HuH-7 (cell line): ENCODE measurements at regions not wholly inside any gene's neighbourhood (a gene's known extent, or its start where the extent isn't known, plus 50 kb on each side); places are given as distances from the start of the nearest gene placed in this dataset.
"Not testable (repeated sequence)": the region's sequence is repeated elsewhere in the genome, so short reads cannot be mapped to it uniquely, and the experiment has no call there.

Source experiments
- DNase-seq: peaks from one replicate; pipeline ENCODE4 v3.0.0; 2011; ENCODE audit warnings: low spot score

- no peak for DNase-seq
Observed at GRCh38 chr4:169934794-169935429, 91.3 kb downstream of the MFAP3L start.

- no peak for DNase-seq
Observed at GRCh38 chr4:169933531-169933930, 92.7 kb downstream of the MFAP3L start.

GRCh38 chr4:169931964-169932363 is 94.2 kb downstream of the MFAP3L start:
- DNase-seq: no peak

- DNase-seq: not testable (repeated sequence)
Observed at GRCh38 chr4:169930755-169931154, 95.4 kb downstream of the MFAP3L start.

- DNase-seq: no peak
Observed at GRCh38 chr4:169927280-169927679, 98.9 kb downstream of the MFAP3L start.

- DNase-seq: no peak
Observed at GRCh38 chr4:169925678-169926077, 100.5 kb downstream of the MFAP3L start.

- no peak for DNase-seq
Observed at GRCh38 chr4:169922632-169923276, 103.4 kb downstream of the MFAP3L start.

GRCh38 chr4:169921732-169922131 is 104.5 kb downstream of the MFAP3L start:
- DNase-seq: no peak

- no peak for DNase-seq
Observed at GRCh38 chr4:169921237-169921636, 105.0 kb downstream of the MFAP3L start.

GRCh38 chr4:169919194-169920124 is 106.7 kb downstream of the MFAP3L start:
- not testable (repeated sequence) for DNase-seq

- DNase-seq: no peak
Observed at GRCh38 chr4:169915545-169915944, 110.7 kb downstream of the MFAP3L start.

GRCh38 chr4:169914866-169915265 is 111.3 kb downstream of the MFAP3L start:
- DNase-seq: no peak

GRCh38 chr4:169912996-169913395 is 113.2 kb downstream of the MFAP3L start:
- no peak for DNase-seq

- DNase-seq: no peak
Observed at GRCh38 chr4:169909897-169910296, 116.3 kb downstream of the MFAP3L start.

- no peak for DNase-seq
Observed at GRCh38 chr4:169909479-169909878, 116.7 kb downstream of the MFAP3L start.

GRCh38 chr4:169907705-169908104 is 118.5 kb downstream of the MFAP3L start:
- DNase-seq: no peak

- DNase-seq: no peak
Observed at GRCh38 chr4:169906821-169907220, 119.4 kb downstream of the MFAP3L start.

- no peak for DNase-seq
Observed at GRCh38 chr4:169906104-169906503, 120.1 kb downstream of the MFAP3L start.

GRCh38 chr4:169902658-169903345 is 123.4 kb downstream of the MFAP3L start:
- DNase-seq: no peak

GRCh38 chr4:169900241-169900845 is 125.9 kb downstream of the MFAP3L start:
- no peak for DNase-seq

- no peak for DNase-seq
Observed at GRCh38 chr4:169899295-169899694, 126.9 kb downstream of the MFAP3L start.

- no peak for DNase-seq
Observed at GRCh38 chr4:169898095-169898494, 128.1 kb downstream of the MFAP3L start.
